ENCODE measurements at regions not wholly inside any gene's neighbourhood (a gene's known extent, or its start where the extent isn't known, plus 50 kb on each side); places are given as distances from the start of the nearest gene placed in this dataset.

DNA sequence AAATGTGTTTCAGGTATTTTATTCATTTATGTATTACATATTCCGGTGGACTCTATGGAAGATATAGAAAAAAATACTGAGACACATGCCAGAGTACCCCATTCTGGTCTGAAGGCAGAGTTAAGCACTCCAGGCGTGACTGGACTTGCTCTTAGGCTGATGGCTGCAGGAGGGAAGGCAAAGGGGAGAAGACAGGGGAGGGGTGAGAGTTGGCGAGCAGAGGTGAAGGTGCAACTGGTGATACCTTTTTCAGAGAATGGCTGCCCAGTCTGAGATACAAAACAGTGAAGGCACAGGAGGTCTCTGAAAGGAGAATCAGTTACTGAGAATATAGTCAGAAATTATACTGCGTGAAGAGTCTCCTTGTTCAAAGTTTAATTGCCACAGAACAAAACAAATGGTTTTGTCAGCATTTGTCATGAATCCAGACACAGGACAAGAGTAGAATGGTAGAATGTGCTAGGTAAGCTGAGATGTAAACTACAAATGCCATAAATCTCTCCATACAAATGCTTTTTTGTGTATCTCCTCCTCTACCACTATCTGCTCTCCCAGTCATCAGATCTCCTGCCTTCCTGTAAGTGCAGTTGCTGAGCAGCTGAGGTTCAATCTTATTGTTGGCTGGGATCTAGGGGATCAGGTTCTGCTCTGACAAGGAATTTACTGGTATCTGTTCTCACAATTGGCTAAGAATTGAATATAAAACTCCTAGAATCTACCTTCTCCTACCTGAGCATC is 104.2 kb upstream of the DST start:
- Histone ChIP-seq H3K9me3 (ENCODE audit: control insufficient read depth in 3 of 3, low read length in 3 of 3) (no peaks in the 10 kb centered on the region), H3K27me3 (ENCODE audit: control insufficient read depth in 3 of 3, insufficient read depth in 3 of 3, low read length in 3 of 3) (no peaks in the 10 kb centered on the region), H3K9ac (ENCODE audit: low read depth in 1 of 3, low read length in 3 of 3) (no peak overlapping the region), H3K4me3 (ENCODE audit: low read length in 3 of 3) (no peak overlapping the region), H3K4me1 (ENCODE audit: control insufficient read depth in 3 of 3, insufficient read depth in 3 of 3, low read length in 3 of 3) (peaks cover 20 to 30% (median 27%) of the 10 kb centered on the region in 3 donors), H3K36me3 (ENCODE audit: control insufficient read depth in 3 of 3, insufficient read depth in 3 of 3, low read length in 3 of 3) (no peaks in the 10 kb centered on the region), H3K27ac (ENCODE audit: low read depth, low read length) (peak overlapping the region; percentile 37)

DNA sequence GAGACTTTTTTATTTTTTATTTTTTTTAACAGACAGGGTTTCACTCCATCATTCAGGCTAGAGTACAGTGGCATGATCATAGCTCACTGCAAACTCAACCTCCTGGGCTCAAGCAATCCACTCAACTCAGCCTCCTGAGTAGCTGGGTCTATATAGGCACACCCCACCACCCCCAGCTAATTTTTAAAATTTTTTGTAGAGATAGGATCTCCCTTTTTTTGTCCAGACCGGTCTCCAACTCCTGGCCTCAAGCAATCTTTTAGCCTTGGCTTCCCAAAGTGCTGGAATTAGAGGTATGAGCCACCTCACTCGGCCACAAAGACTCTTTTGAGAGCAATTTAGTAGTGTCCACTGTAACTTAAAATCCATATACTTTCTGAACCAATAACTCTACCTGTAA is 103.3 kb upstream of the DST start:
- Histone ChIP-seq H3K9ac (ENCODE audit: low read depth in 1 of 3, low read length in 3 of 3) (no peak overlapping the region), H3K36me3 (ENCODE audit: control insufficient read depth in 3 of 3, insufficient read depth in 3 of 3, low read length in 3 of 3) (no peaks in the 10 kb centered on the region), H3K9me3 (ENCODE audit: control insufficient read depth in 3 of 3, low read length in 3 of 3) (no peaks in the 10 kb centered on the region), H3K27me3 (ENCODE audit: control insufficient read depth in 3 of 3, insufficient read depth in 3 of 3, low read length in 3 of 3) (no peaks in the 10 kb centered on the region), H3K27ac (ENCODE audit: low read depth, low read length) (no peak overlapping the region), H3K4me1 (ENCODE audit: control insufficient read depth in 3 of 3, insufficient read depth in 3 of 3, low read length in 3 of 3) (peaks cover 24 to 31% (median 28%) of the 10 kb centered on the region in 3 donors), H3K4me3 (ENCODE audit: low read length in 3 of 3) (no peak overlapping the region)

DNA sequence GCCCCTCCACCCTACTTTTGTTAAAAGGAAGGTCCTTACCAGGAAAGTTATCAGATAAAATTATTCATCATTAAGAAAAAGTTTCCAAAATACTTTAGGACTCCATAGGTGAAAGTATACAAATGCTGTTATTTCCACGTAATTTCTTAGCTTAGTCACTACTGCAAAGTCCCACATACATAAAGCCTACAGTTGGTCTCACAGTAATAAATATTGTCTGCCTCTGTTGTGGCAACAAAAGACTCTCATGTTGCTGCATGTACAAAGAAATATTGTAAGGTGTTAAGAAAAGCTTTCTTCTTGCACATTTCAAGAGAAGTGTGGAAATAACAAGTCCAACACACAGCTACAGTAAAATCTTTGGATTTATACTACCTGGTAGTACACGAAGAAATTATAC is 102.4 kb upstream of the DST start:
- Histone ChIP-seq H3K27ac (ENCODE audit: low read depth, low read length) (no peak overlapping the region), H3K4me1 (ENCODE audit: control insufficient read depth in 3 of 3, insufficient read depth in 3 of 3, low read length in 3 of 3) (peaks cover 24 to 34% (median 33%) of the 10 kb centered on the region in 3 donors), H3K4me3 (ENCODE audit: low read length in 3 of 3) (no peak overlapping the region), H3K36me3 (ENCODE audit: control insufficient read depth in 3 of 3, insufficient read depth in 3 of 3, low read length in 3 of 3) (no peaks in the 10 kb centered on the region), H3K9me3 (ENCODE audit: control insufficient read depth in 3 of 3, low read length in 3 of 3) (no peaks in the 10 kb centered on the region), H3K9ac (ENCODE audit: low read depth in 1 of 3, low read length in 3 of 3) (no peak overlapping the region), H3K27me3 (ENCODE audit: control insufficient read depth in 3 of 3, insufficient read depth in 3 of 3, low read length in 3 of 3) (no peaks in the 10 kb centered on the region)

DNA sequence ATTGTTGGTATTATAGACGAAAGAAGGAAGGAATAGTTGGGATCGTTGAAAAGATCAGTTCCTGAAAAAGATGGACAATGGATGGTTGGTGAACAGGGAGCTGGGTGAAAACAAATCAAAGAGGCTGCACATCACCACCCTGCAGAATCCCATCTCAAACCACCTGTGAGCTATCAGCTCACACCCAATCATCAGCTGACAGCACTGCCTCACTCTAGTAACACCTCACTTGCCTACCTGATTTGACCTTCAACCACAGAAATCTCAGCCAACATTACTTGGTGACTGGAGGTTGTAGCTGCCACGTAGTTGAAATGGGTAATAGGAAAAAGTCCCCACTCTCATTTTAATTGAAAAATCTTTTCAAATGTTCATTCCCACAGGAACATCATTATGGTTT is 101.8 kb upstream of the DST start:
- H3K27ac ChIP-seq (ENCODE audit: low read depth, low read length) = no peak overlapping the region
- H3K27me3 ChIP-seq (ENCODE audit: control insufficient read depth in 3 of 3, insufficient read depth in 3 of 3, low read length in 3 of 3) = no peaks in the 10 kb centered on the region
- H3K9ac ChIP-seq (ENCODE audit: low read depth in 1 of 3, low read length in 3 of 3) = no peak overlapping the region
- no peaks in the 10 kb centered on the region for H3K36me3 ChIP-seq (ENCODE audit: control insufficient read depth in 3 of 3, insufficient read depth in 3 of 3, low read length in 3 of 3)
- H3K4me3 ChIP-seq (ENCODE audit: low read length in 3 of 3) = no peak overlapping the region
- H3K9me3 ChIP-seq (ENCODE audit: control insufficient read depth in 3 of 3, low read length in 3 of 3) = no peaks in the 10 kb centered on the region
- H3K4me1 ChIP-seq (ENCODE audit: control insufficient read depth in 3 of 3, insufficient read depth in 3 of 3, low read length in 3 of 3) = peaks cover 19 to 32% (median 31%) of the 10 kb centered on the region in 3 donors

DNA sequence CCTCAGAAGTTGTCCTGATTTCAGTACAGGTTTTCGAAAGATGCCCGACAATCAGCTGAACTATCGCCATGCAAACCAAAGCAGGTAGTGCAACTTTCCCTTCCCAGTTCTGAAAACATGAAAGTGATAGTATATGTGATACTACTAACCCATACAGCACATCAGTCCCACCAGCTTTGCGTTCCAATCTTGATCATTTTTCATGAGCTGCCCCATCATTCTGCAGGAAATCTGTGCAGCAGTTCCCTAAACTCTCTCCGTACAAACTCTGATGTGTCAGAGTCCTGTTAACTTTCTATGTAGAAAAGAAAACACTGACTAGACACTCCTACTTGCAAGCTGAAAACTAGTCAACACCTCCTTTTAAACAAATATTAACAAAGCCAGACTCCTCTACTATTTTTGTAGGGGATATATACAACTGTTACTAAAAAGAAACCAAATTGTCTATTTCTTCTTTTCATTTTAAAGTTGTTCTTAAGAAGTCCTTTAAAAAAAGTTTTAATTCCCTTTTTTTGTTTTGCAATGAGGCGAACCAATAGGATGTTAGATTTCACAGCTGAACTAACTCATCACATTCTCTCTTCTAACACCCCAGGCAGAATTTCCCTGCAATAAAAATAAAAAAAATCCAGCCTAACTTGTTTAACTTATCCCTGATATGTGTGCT is 99.6 kb upstream of the DST start:
- Histone ChIP-seq H3K4me1 (ENCODE audit: control insufficient read depth in 3 of 3, insufficient read depth in 3 of 3, low read length in 3 of 3) (peaks cover 17 to 31% (median 30%) of the 10 kb centered on the region in 3 donors), H3K27ac (ENCODE audit: low read depth, low read length) (no peak overlapping the region), H3K4me3 (ENCODE audit: low read length in 3 of 3) (peak overlapping the region in 1 of 3 donors; percentile 11), H3K27me3 (ENCODE audit: control insufficient read depth in 3 of 3, insufficient read depth in 3 of 3, low read length in 3 of 3) (no peaks in the 10 kb centered on the region), H3K36me3 (ENCODE audit: control insufficient read depth in 3 of 3, insufficient read depth in 3 of 3, low read length in 3 of 3) (no peaks in the 10 kb centered on the region), H3K9ac (ENCODE audit: low read depth in 1 of 3, low read length in 3 of 3) (peak overlapping the region in 1 of 3 donors; percentile 24), H3K9me3 (ENCODE audit: control insufficient read depth in 3 of 3, low read length in 3 of 3) (no peaks in the 10 kb centered on the region)

DNA sequence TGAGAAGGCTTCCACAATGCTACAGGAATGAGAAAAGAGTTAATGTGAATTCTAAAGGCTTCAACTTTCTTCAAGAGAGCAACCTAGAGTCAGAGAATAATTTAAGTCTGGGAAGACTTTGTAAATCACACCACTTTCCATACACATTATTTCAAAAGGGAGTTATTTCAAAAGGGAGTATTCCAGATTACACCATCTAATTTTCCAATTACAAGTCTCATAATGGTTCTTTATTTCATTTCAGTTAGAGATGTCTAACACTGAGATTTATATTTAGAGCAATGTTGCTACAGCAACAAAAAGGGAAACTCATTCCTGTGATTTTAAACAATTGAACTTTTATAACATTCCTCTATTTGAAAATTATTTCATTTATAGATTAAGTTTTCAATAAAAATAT is 98.8 kb upstream of the DST start:
- Histone ChIP-seq H3K27ac (ENCODE audit: low read depth, low read length) (no peak overlapping the region), H3K4me3 (ENCODE audit: low read length in 3 of 3) (peak overlapping the region in 1 of 3 donors; percentile 7), H3K27me3 (ENCODE audit: control insufficient read depth in 3 of 3, insufficient read depth in 3 of 3, low read length in 3 of 3) (no peaks in the 10 kb centered on the region), H3K9ac (ENCODE audit: low read depth in 1 of 3, low read length in 3 of 3) (no peak overlapping the region), H3K4me1 (ENCODE audit: control insufficient read depth in 3 of 3, insufficient read depth in 3 of 3, low read length in 3 of 3) (peaks cover 11 to 24% (median 23%) of the 10 kb centered on the region in 3 donors), H3K36me3 (ENCODE audit: control insufficient read depth in 3 of 3, insufficient read depth in 3 of 3, low read length in 3 of 3) (no peaks in the 10 kb centered on the region), H3K9me3 (ENCODE audit: control insufficient read depth in 3 of 3, low read length in 3 of 3) (no peaks in the 10 kb centered on the region)

DNA sequence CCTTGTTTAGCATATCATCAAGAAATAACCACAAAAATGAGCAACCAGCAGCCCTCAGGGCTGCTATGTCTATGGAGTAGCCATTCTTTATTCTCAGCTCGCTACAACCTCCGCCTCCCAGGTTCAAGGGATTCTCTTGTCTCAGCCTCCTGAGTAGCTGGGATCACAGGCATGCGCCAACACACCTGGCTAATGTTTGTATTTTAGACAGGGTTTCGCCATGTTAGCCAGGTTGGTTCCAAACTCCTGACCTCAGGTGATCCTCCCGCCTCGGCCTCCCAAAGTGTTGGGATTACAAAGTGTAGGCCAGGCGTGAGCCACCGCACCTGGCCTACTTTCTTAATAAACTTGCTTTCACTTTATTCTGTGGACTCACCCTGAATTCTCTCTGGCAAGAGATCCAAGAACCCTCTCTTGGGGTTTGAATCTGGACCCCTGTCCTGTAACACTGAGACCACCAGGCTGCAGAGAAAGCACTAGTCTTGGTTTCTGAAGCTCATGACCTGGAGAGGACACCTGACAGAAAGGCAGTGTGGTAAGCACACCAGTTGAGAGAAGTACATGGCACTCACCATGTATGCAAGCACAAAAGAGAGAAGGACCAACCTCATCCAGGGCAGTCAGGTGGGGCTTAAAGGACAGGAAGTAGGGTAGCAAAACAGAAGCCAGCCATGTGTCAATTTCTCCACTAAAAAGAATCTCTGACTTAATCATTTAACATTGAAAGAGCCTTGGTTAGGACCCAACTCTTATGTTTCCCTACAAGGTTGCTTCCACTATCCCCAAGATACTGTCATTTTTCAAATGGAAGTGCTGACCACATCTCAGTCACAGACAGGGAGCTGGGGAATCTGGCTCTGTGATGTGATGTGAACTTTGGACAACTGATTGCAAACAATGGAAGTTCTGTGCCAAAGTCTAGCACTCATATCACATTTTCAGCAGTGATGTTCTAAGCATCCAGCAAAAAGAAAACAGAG is 97.4 kb upstream of the DST start:
- H3K4me3 ChIP-seq (ENCODE audit: low read length in 3 of 3) = no peak overlapping the region
- H3K27ac ChIP-seq (ENCODE audit: low read depth, low read length) = no peak overlapping the region
- no peaks in the 10 kb centered on the region for H3K36me3 ChIP-seq (ENCODE audit: control insufficient read depth in 3 of 3, insufficient read depth in 3 of 3, low read length in 3 of 3)
- H3K27me3 ChIP-seq (ENCODE audit: control insufficient read depth in 3 of 3, insufficient read depth in 3 of 3, low read length in 3 of 3) = no peaks in the 10 kb centered on the region
- H3K4me1 ChIP-seq (ENCODE audit: control insufficient read depth in 3 of 3, insufficient read depth in 3 of 3, low read length in 3 of 3) = peaks cover 8 to 24% (median 22%) of the 10 kb centered on the region in 3 donors
- no peak overlapping the region for H3K9ac ChIP-seq (ENCODE audit: low read depth in 1 of 3, low read length in 3 of 3)
- no peaks in the 10 kb centered on the region for H3K9me3 ChIP-seq (ENCODE audit: control insufficient read depth in 3 of 3, low read length in 3 of 3)

DNA sequence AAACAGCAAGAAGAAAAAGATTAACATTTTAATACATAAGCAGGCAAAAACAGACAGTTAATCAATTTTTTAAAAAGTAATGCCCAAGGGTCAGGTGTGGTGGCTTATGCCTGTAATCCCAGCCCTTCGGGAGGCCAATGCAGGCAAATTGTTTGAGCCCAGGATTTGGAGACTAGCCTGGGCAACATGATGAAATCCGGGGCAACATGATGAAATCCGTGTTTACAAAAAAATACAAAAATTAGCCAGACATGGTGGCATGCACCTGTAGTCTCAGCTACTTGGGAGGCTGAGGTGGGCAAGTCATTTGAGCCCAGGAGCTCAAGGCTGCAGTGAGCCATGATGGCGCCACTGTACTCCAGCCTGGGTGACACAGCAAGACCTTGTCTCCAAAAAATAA is 94.1 kb upstream of the DST start:
- Histone ChIP-seq H3K9ac (ENCODE audit: low read depth in 1 of 3, low read length in 3 of 3) (no peak overlapping the region), H3K4me3 (ENCODE audit: low read length in 3 of 3) (no peak overlapping the region), H3K4me1 (ENCODE audit: control insufficient read depth in 3 of 3, insufficient read depth in 3 of 3, low read length in 3 of 3) (peaks cover 4 to 8% (median 8%) of the 10 kb centered on the region in 3 donors), H3K27ac (ENCODE audit: low read depth, low read length) (no peak overlapping the region), H3K36me3 (ENCODE audit: control insufficient read depth in 3 of 3, insufficient read depth in 3 of 3, low read length in 3 of 3) (peaks cover 0 to 4% (median 3%) of the 10 kb centered on the region in 3 donors), H3K9me3 (ENCODE audit: control insufficient read depth in 3 of 3, low read length in 3 of 3) (no peaks in the 10 kb centered on the region), H3K27me3 (ENCODE audit: control insufficient read depth in 3 of 3, insufficient read depth in 3 of 3, low read length in 3 of 3) (no peaks in the 10 kb centered on the region)

DNA sequence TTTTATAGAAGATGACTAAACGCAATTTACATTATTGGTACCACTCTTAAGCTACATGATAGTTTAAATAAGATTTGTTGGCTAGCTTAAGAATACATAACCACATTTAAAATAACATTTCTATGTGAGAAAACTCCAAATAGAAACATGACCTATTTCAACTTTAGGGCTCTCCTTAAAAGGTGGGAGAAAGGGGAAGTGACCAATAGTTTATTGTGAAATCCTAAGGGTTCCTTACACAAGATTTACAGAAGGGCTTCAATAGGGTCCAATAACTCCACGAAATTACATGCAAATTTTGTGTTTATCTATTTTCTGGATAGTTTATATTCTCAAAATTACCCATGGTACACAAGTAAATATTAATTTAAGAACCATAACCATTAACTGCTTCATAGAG is 91.6 kb upstream of the DST start:
- Histone ChIP-seq H3K27me3 (ENCODE audit: control insufficient read depth in 3 of 3, insufficient read depth in 3 of 3, low read length in 3 of 3) (no peaks in the 10 kb centered on the region), H3K4me3 (ENCODE audit: low read length in 3 of 3) (no peak overlapping the region), H3K9me3 (ENCODE audit: control insufficient read depth in 3 of 3, low read length in 3 of 3) (no peaks in the 10 kb centered on the region), H3K4me1 (ENCODE audit: control insufficient read depth in 3 of 3, insufficient read depth in 3 of 3, low read length in 3 of 3) (peaks cover 0 to 4% (median 0%) of the 10 kb centered on the region in 3 donors), H3K36me3 (ENCODE audit: control insufficient read depth in 3 of 3, insufficient read depth in 3 of 3, low read length in 3 of 3) (peaks cover 0 to 4% (median 3%) of the 10 kb centered on the region in 3 donors), H3K27ac (ENCODE audit: low read depth, low read length) (no peak overlapping the region), H3K9ac (ENCODE audit: low read depth in 1 of 3, low read length in 3 of 3) (no peak overlapping the region)
